Tibial artery (tissue), 4 donors: ENCODE measurements at regions not wholly inside any gene's neighbourhood (a gene's known extent, or its start where the extent isn't known, plus 50 kb on each side); places are given as distances from the start of the nearest gene placed in this dataset.

Source experiments
- DNase-seq, 2 donors: peaks; one replicate each; pipeline ENCODE4 v3.0.0-alpha.2; 2019
- H3K27ac ChIP-seq, 2 donors: fragments of 200-600 bp; sonication (generic) in 1 of 2; 1 replicate in 1 of 2; 2 replicates in 1 of 2; pipeline ENCODE4 v1.5.1; 2018 to 2019; ENCODE audit warnings: mild to moderate bottlenecking in 1 of 2
- H3K27me3 ChIP-seq, 2 donors: fragments of 200-600 bp; sonication (generic) in 1 of 2; one replicate each; pipeline versions ENCODE4 v1.5.1 to v1.6.0; 2016 to 2019
- H3K36me3 ChIP-seq, 3 donors: fragments of 200-600 bp; sonication (generic) in 2 of 3; one replicate each; pipeline ENCODE4 v1.5.1; 2016 to 2019; ENCODE audit warnings: mild to moderate bottlenecking in 2 of 3
- H3K4me1 ChIP-seq, 4 donors: fragments of 200-600 bp; sonication (generic) in 2 of 4; 1 replicate in 3 of 4; 2 replicates in 1 of 4; pipeline ENCODE4 v1.5.1; 2016 to 2019
- H3K4me3 ChIP-seq, 2 donors: fragments of 200-600 bp; sonication (generic) in 1 of 2; 1 replicate in 1 of 2; 2 replicates in 1 of 2; pipeline ENCODE4 v1.5.1; 2018 to 2019; ENCODE audit warnings: mild to moderate bottlenecking in 2 of 2
- H3K9me3 ChIP-seq, 3 donors: fragments of 200-600 bp; sonication (generic) in 1 of 3; one replicate each; pipeline ENCODE4 v1.5.1; 2016 to 2019
- CTCF ChIP-seq, 2 experiments: fragments of 200-600 bp in 1 of 2; fragments of 450-650 bp in 1 of 2; IDR thresholded peaks; one replicate each; pipeline ENCODE4 v1.5.1; 2017 to 2019; ENCODE audit warnings: antibody characterized with exemption in 2 of 2, mild to moderate bottlenecking in 1 of 2, moderate library complexity in 1 of 2
- intact Hi-C: fragments of 100-400 bp; cut with DNase I; formaldehyde crosslinking; loops from one replicate; pipeline ENCODE4 v1.15.0; 2023; ENCODE audit warnings: low total_unique reads

GRCh38 chr12:113758165-113758924 lies 207.8 kb downstream of the RBM19 start:
- Histone ChIP-seq H3K4me3 (no peak overlapping the region), H3K27me3 (peaks cover 0 to 43% of the 10 kb centered on the region in 2 donors), H3K27ac (no peak overlapping the region), H3K4me1 (no peaks in the 10 kb centered on the region), H3K9me3 (peaks cover 0 to 4% (median 0%) of the 10 kb centered on the region in 3 donors), H3K36me3 (no peaks in the 10 kb centered on the region)
- TF ChIP-seq CTCF (IDR thresholded peaks at IDR 0.05) = no peak
- intact Hi-C loops = no loop called here
- no peak for DNase-seq

GRCh38 chr12:113757221-113758002 lies 208.7 kb downstream of the RBM19 start:
- Histone ChIP-seq H3K4me3 (no peak overlapping the region), H3K36me3 (no peaks in the 10 kb centered on the region), H3K4me1 (no peaks in the 10 kb centered on the region), H3K27ac (no peak overlapping the region), H3K9me3 (peaks cover 0 to 6% (median 0%) of the 10 kb centered on the region in 3 donors), H3K27me3 (peaks cover 0 to 41% of the 10 kb centered on the region in 2 donors)
- intact Hi-C loops = no loop called here
- TF ChIP-seq CTCF (IDR thresholded peaks at IDR 0.05) = no peak
- DNase-seq = no peak

GRCh38 chr12:113756609-113757008 lies 209.5 kb downstream of the RBM19 start:
- DNase-seq = no peak
- Histone ChIP-seq H3K4me3 (no peak overlapping the region), H3K27me3 (peaks cover 0 to 36% of the 10 kb centered on the region in 2 donors), H3K9me3 (peaks cover 0 to 8% (median 0%) of the 10 kb centered on the region in 3 donors), H3K4me1 (no peaks in the 10 kb centered on the region), H3K27ac (no peak overlapping the region), H3K36me3 (no peaks in the 10 kb centered on the region)
- intact Hi-C loops = no loop called here
- TF ChIP-seq CTCF (IDR thresholded peaks at IDR 0.05) = no peak

GRCh38 chr12:113755098-113755497 lies 211.0 kb downstream of the RBM19 start:
- Histone ChIP-seq H3K4me1 (no peaks in the 10 kb centered on the region), H3K36me3 (no peaks in the 10 kb centered on the region), H3K9me3 (peaks cover 0 to 11% (median 0%) of the 10 kb centered on the region in 3 donors), H3K4me3 (no peak overlapping the region), H3K27ac (no peak overlapping the region), H3K27me3 (peaks cover 0 to 27% of the 10 kb centered on the region in 2 donors)
- no peak for TF ChIP-seq CTCF (IDR thresholded peaks at IDR 0.05)
- no peak for DNase-seq
- intact Hi-C loops = no loop called here

GRCh38 chr12:113751513-113751912 lies 214.6 kb downstream of the RBM19 start:
- Histone ChIP-seq H3K4me1 (no peaks in the 10 kb centered on the region), H3K27me3 (peaks cover 0 to 37% of the 10 kb centered on the region in 2 donors), H3K4me3 (no peak overlapping the region), H3K36me3 (no peaks in the 10 kb centered on the region), H3K9me3 (peaks cover 0 to 7% (median 0%) of the 10 kb centered on the region in 3 donors), H3K27ac (no peak overlapping the region)
- intact Hi-C loops = no loop called here
- DNase-seq = no peak
- no peak for TF ChIP-seq CTCF (IDR thresholded peaks at IDR 0.05)
